ENCODE measurements at regions not wholly inside any gene's neighbourhood (a gene's known extent, or its start where the extent isn't known, plus 50 kb on each side); places are given as distances from the start of the nearest gene placed in this dataset.

- no peaks in the 10 kb centered on the region for H3K4me1 ChIP-seq
- DNase-seq, result no peak
- no peak for TF ChIP-seq POLR2A (IDR thresholded peaks at IDR 0.05)
- TF ChIP-seq, protein P1, sequence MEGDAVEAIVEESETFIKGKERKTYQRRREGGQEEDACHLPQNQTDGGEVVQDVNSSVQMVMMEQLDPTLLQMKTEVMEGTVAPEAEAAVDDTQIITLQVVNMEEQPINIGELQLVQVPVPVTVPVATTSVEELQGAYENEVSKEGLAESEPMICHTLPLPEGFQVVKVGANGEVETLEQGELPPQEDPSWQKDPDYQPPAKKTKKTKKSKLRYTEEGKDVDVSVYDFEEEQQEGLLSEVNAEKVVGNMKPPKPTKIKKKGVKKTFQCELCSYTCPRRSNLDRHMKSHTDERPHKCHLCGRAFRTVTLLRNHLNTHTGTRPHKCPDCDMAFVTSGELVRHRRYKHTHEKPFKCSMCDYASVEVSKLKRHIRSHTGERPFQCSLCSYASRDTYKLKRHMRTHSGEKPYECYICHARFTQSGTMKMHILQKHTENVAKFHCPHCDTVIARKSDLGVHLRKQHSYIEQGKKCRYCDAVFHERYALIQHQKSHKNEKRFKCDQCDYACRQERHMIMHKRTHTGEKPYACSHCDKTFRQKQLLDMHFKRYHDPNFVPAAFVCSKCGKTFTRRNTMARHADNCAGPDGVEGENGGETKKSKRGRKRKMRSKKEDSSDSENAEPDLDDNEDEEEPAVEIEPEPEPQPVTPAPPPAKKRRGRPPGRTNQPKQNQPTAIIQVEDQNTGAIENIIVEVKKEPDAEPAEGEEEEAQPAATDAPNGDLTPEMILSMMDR (IDR thresholded peaks at IDR 0.05), result no peak
- no peaks in the 10 kb centered on the region for H3K27me3 ChIP-seq
- no peak overlapping the region for H3K27ac ChIP-seq
- H3K4me3 ChIP-seq, result no peak overlapping the region
- H3K9me3 ChIP-seq, result no peaks in the 10 kb centered on the region
- H3K36me3 ChIP-seq, result no peaks in the 10 kb centered on the region
These were observed 157.7 kb upstream of the MMS22L start for GRCh38 chr6:97440590-97441176.

GRCh38 chr6:97443408-97444080 is 160.5 kb upstream of the MMS22L start:
- Histone ChIP-seq H3K4me1 (no peaks in the 10 kb centered on the region), H3K36me3 (no peaks in the 10 kb centered on the region), H3K9me3 (no peaks in the 10 kb centered on the region), H3K27me3 (no peaks in the 10 kb centered on the region), H3K4me3 (no peak overlapping the region), H3K27ac (no peak overlapping the region)
- no peak for TF ChIP-seq POLR2A (IDR thresholded peaks at IDR 0.05)
- TF ChIP-seq, protein P1 (IDR thresholded peaks at IDR 0.05), result no peak
- DNase-seq, result no peak

- H3K27ac ChIP-seq, result no peak overlapping the region
These were observed 162.4 kb upstream of the MMS22L start for GRCh38 chr6:97445407-97445806.

GRCh38 chr6:97449444-97449966 is 166.5 kb upstream of the MMS22L start:
- H3K27ac ChIP-seq, result no peak overlapping the region
- TF ChIP-seq, protein P1 (IDR thresholded peaks at IDR 0.05), result no peak
- no peak for TF ChIP-seq POLR2A (IDR thresholded peaks at IDR 0.05)
- no peaks in the 10 kb centered on the region for H3K36me3 ChIP-seq
- no peaks in the 10 kb centered on the region for H3K27me3 ChIP-seq
- H3K4me1 ChIP-seq, result no peaks in the 10 kb centered on the region
- no peak overlapping the region for H3K4me3 ChIP-seq
- DNase-seq, result no peak
- H3K9me3 ChIP-seq, result no peaks in the 10 kb centered on the region

More at GRCh38 chr6:97445407-97445806, 162.4 kb upstream of the MMS22L start:
- TF ChIP-seq, protein P1 (IDR thresholded peaks at IDR 0.05), result no peak
- TF ChIP-seq POLR2A (IDR thresholded peaks at IDR 0.05), result no peak
- H3K9me3 ChIP-seq, result no peaks in the 10 kb centered on the region
- H3K27me3 ChIP-seq, result no peaks in the 10 kb centered on the region
- H3K36me3 ChIP-seq, result no peaks in the 10 kb centered on the region
- DNase-seq, result no peak
- no peaks in the 10 kb centered on the region for H3K4me1 ChIP-seq
- no peak overlapping the region for H3K4me3 ChIP-seq

- Histone ChIP-seq H3K9me3 (no peaks in the 10 kb centered on the region), H3K27me3 (no peaks in the 10 kb centered on the region), H3K36me3 (no peaks in the 10 kb centered on the region), H3K4me1 (no peaks in the 10 kb centered on the region), H3K27ac (no peak overlapping the region), H3K4me3 (no peak overlapping the region)
- no peak for TF ChIP-seq POLR2A (IDR thresholded peaks at IDR 0.05)
- TF ChIP-seq, protein P1 (IDR thresholded peaks at IDR 0.05), result no peak
- DNase-seq, result no peak
These were observed 167.1 kb upstream of the MMS22L start for GRCh38 chr6:97450087-97450486.
